Astrocyte of the cerebellum (primary cell): ENCODE measurements at regions not wholly inside any gene's neighbourhood (a gene's known extent, or its start where the extent isn't known, plus 50 kb on each side); places are given as distances from the start of the nearest gene placed in this dataset.

ENCODE experiments used
- DNase-seq: peaks from one replicate; pipeline ENCODE4 v3.0.0-alpha.2; 2011; ENCODE audit warnings: low read depth
- H3K4me3 ChIP-seq: 2 replicates; pipeline ENCODE4 v1.5.1; 2011; ENCODE audit warnings: mild to moderate bottlenecking, low read depth, low read length, moderate library complexity
- in situ Hi-C: cut with HindIII; loops from 2 replicates; pipeline ENCODE4 v1.10.0; 2017; ENCODE audit warnings: low sequenced_read_pairs
- TF ChIP-seq, protein P1 (sequence below): IDR thresholded peaks from 2 replicates; pipeline ENCODE4 v1.5.1; 2012; ENCODE audit warnings: low read length, low read depth, moderate library complexity, mild to moderate bottlenecking; ENCODE audit errors: missing control alignments

DNA sequence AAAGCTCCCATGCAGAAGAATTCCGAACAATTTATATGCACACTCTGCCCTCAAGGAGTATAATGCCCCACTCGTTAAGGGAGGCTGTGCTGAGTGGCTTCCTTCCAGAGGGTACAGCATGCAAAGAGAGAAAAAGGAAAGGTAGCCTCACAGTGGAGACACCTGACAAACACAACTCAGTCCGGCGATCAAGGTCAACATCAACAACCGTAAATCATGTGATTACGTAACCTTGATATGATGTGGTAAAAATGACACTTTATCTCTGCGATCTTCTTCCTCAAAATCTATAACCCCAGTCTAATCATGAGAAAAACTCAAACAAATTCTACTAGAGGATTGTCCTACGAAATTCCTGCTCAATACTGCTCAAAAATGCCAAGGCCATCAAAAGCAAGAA lies 400.5 kb upstream of the CCDC196 start:
- no peak overlapping the region for H3K4me3 ChIP-seq
- in situ Hi-C loops = no loop called here
- TF ChIP-seq, protein P1, sequence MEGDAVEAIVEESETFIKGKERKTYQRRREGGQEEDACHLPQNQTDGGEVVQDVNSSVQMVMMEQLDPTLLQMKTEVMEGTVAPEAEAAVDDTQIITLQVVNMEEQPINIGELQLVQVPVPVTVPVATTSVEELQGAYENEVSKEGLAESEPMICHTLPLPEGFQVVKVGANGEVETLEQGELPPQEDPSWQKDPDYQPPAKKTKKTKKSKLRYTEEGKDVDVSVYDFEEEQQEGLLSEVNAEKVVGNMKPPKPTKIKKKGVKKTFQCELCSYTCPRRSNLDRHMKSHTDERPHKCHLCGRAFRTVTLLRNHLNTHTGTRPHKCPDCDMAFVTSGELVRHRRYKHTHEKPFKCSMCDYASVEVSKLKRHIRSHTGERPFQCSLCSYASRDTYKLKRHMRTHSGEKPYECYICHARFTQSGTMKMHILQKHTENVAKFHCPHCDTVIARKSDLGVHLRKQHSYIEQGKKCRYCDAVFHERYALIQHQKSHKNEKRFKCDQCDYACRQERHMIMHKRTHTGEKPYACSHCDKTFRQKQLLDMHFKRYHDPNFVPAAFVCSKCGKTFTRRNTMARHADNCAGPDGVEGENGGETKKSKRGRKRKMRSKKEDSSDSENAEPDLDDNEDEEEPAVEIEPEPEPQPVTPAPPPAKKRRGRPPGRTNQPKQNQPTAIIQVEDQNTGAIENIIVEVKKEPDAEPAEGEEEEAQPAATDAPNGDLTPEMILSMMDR = no peak
- no peak for DNase-seq

DNA sequence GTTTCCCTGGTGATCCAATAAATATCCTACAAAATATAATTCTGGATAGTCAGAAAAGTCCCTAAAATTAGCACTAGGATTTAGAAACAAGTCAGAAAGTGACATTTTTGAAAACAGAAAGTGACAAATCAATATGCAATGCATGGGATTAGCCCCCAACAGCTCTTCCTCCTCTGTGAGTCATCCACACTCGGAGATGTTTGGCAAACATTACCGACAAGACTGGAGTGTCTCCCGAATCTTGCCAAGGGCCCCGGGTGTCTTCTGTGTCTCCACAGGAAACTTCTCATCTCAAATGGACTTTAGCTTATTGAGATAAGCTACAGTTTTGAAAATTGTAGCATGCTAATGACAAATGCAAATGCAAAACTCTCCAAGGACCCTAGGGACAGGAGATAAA lies 398.9 kb upstream of the CCDC196 start:
- DNase-seq = no peak
- in situ Hi-C loops = no loop called here
- no peak overlapping the region for H3K4me3 ChIP-seq
- TF ChIP-seq, protein P1 = no peak

DNA sequence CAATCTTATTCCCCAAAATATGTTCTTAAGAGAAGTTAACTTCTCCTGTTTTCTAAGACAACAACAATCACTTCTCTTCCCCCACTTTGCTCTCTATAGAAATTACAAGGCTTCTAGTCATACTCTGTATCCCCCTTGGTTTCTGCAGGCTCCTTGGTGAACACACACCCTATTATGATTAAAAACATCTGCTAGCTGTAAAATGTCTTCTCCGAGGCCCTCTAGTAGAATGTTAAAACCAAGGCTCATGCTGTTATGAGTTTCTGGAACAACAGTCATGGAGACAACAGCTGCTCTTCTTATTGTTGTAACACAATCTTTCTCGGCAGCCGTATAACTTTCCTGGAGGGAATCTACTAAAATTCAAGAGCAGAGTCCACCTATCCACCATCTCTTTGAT lies 397.5 kb upstream of the CCDC196 start:
- in situ Hi-C loops = no loop called here
- no peak for DNase-seq
- no peak overlapping the region for H3K4me3 ChIP-seq
- TF ChIP-seq, protein P1 = no peak

DNA sequence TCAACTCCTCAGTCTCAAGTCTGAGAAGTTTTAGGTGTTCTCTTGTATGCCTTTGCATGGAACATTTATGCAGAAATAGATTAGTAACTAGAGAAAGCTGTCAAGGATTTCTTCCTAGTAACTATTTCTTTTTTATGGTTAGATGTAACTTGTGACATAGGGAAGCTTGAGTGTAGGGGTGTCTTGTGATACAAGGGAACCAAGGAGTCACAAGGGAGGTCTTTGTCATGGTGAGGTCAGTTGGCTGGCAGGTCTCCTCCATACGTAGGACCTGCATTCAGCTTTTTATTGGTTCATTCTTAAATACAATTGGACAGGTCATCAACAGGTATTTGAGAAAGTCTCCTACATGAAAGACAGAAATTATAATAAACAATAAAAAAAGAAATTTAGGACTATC lies 394.0 kb upstream of the CCDC196 start:
- no peak for DNase-seq
- no peak overlapping the region for H3K4me3 ChIP-seq
- TF ChIP-seq, protein P1 = no peak
- in situ Hi-C loops = no loop called here

DNA sequence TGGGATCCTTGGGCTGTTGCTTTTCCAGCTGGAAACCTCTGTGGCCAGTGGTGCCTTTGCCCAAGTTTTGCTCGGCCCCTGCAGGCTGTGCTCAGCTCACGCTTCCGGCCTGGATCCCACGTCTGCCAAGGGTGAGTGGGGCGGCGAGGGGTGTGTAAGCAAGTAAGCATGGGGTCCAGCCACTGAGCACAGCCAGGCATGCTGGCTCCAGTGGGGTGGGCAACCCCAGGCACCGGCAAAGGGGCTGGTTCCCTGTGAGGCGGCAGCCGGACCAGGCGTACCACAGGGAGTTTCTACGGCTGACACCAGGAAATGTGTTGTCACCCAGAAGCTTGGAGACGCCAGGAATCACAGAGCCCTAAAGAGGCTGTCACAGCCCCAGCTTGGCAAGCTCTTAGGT lies 393.4 kb upstream of the CCDC196 start:
- no peak overlapping the region for H3K4me3 ChIP-seq
- no peak for DNase-seq
- in situ Hi-C loops = no loop called here
- TF ChIP-seq, protein P1 = no peak

DNA sequence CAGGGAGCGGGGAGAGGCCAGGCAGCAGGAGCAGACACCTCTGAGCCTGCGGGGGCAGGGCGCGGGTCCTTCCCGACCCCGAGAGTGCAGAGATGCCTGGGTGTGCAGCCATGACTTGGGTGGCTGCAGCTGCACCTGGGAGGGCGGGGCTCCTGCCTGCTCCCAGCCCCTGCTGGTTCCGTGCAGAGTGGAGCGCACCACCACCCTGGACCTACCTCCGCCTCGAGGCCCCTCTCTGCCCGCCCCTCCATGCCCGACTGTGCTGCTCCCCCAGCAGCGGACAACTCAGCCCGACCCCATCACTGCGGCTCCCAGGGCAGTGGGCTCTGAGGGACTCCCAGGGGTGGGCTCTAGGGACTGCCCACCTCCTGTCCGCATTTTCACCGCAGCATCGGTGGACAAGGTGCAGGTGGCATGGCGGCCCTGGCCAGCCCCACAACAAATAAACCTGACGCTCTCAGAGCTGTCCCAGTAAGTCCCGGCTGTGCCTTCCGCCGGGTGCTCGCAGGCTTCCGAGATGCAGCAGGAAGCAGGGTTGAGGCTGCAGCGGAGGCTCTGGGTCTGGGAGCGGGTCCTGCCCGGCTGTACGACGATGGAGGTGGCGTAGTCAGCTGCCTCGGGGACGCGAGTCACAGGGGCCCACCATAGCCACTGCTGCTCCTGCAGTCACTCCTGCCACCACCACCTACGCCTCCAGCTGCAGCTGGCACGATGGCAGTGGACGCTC lies 392.0 kb upstream of the CCDC196 start:
- no peak overlapping the region for H3K4me3 ChIP-seq
- DNase-seq = no peak
- TF ChIP-seq, protein P1 = no peak
- in situ Hi-C loops = no loop called here

DNA sequence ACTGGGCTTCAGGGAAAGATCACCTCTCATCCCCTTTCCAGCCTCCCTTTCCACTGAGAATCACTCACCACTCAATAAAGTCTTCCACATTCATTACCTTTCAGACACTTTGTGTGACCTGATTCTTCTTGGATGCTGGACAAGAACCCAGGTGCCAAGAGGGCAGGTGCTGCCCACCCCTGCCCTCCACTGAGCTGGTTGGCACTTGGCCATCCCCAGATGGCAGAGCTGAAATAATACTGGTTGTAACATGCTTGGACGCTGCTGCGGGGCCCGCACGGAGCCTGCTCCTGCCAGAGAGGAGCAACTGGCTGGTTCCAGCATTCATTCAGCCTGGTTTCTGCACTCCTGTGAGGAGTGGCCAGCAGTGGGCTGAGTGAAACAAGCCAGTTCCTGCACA lies 386.7 kb upstream of the CCDC196 start:
- in situ Hi-C loops = no loop called here
- DNase-seq = no peak
- TF ChIP-seq, protein P1 = no peak
- no peak overlapping the region for H3K4me3 ChIP-seq
